Fibroblast of mammary gland (primary cell): ENCODE measurements at regions not wholly inside any gene's neighbourhood (a gene's known extent, or its start where the extent isn't known, plus 50 kb on each side); places are given as distances from the start of the nearest gene placed in this dataset.
A peak's percentile ranks its signal among the peaks of the same experiment; 100 is the strongest.

Experiments
- DNase-seq: peaks from one replicate; pipeline ENCODE4 v3.0.0-alpha.2; 2010; ENCODE audit warnings: low read depth
- H3K4me3 ChIP-seq: 2 replicates; pipeline ENCODE4 v1.5.1; 2011; ENCODE audit warnings: low read depth, mild to moderate bottlenecking, low read length, moderate library complexity; ENCODE audit not compliant: control insufficient read depth
- CTCF ChIP-seq: conservative IDR thresholded peaks from 2 replicates; pipeline ENCODE4 v1.5.1; 2011; ENCODE audit warnings: low read depth, low read length, inconsistent platforms; ENCODE audit not compliant: control insufficient read depth, insufficient read depth

- DNase-seq, result peak; percentile 60
- no peak for TF ChIP-seq CTCF
- H3K4me3 ChIP-seq, result no peak overlapping the region
Measured at GRCh38 chr2:195364015-195364965, 292.7 kb upstream of the SLC39A10 start.

GRCh38 chr2:195363496-195363895 is 293.5 kb upstream of the SLC39A10 start:
- TF ChIP-seq CTCF, result no peak
- peak; percentile 65 for DNase-seq
- H3K4me3 ChIP-seq, result no peak overlapping the region

GRCh38 chr2:195360242-195360641 is 296.8 kb upstream of the SLC39A10 start:
- no peak for TF ChIP-seq CTCF
- H3K4me3 ChIP-seq, result no peak overlapping the region
- no peak for DNase-seq

- H3K4me3 ChIP-seq, result no peak overlapping the region
- TF ChIP-seq CTCF, result no peak
- DNase-seq, result no peak
Measured at GRCh38 chr2:195359043-195359735, 297.8 kb upstream of the SLC39A10 start.

GRCh38 chr2:195356920-195357440 is 300.0 kb upstream of the SLC39A10 start:
- no peak for DNase-seq
- no peak overlapping the region for H3K4me3 ChIP-seq
- no peak for TF ChIP-seq CTCF

- H3K4me3 ChIP-seq, result no peak overlapping the region
- no peak for TF ChIP-seq CTCF
- no peak for DNase-seq
Measured at GRCh38 chr2:195356026-195356425, 301.0 kb upstream of the SLC39A10 start.
